NB4 (cell line): ENCODE measurements at regions not wholly inside any gene's neighbourhood (a gene's known extent, or its start where the extent isn't known, plus 50 kb on each side); places are given as distances from the start of the nearest gene placed in this dataset.

Experiments
- DNase-seq: peaks from one replicate; pipeline ENCODE4 v3.0.0; 2010; ENCODE audit warnings: low read depth
- H3K4me3 ChIP-seq: one replicate; pipeline ENCODE4 v1.5.1; 2011; ENCODE audit warnings: mild to moderate bottlenecking, low read depth, low read length, moderate library complexity
- CTCF ChIP-seq: IDR thresholded peaks from one replicate; pipeline ENCODE4 v1.5.1; 2012; ENCODE audit warnings: low read depth, low read length
- MAX ChIP-seq: IDR thresholded peaks from 2 replicates; pipeline ENCODE4 v1.6.1; 2011; ENCODE audit warnings: low read depth, low read length
- MYC ChIP-seq: IDR thresholded peaks from 2 replicates; pipeline ENCODE4 v1.6.1; 2011; ENCODE audit warnings: low read depth, low read length
- POLR2A ChIP-seq: IDR thresholded peaks from 2 replicates; pipeline ENCODE4 v1.6.1; 2011; ENCODE audit warnings: mild to moderate bottlenecking; ENCODE audit not compliant: insufficient read length; ENCODE audit errors: extremely low read depth

GRCh38 chr11:45089676-45090499 is 56.6 kb upstream of the PRDM11 start:
- peak; percentile 74 for TF ChIP-seq MAX
- peak; percentile 46 for TF ChIP-seq CTCF
- TF ChIP-seq POLR2A = no peak
- peak; percentile 50; the same call in 1 of the 2 replicates for TF ChIP-seq MYC
- H3K4me3 ChIP-seq = no peak overlapping the region
- DNase-seq = peak; percentile 88

- TF ChIP-seq MAX (no peak), CTCF (no peak), MYC (no peak), POLR2A (no peak)
- DNase-seq = no peak
Measured at GRCh38 chr11:45090607-45091006, 55.8 kb upstream of the PRDM11 start.

GRCh38 chr11:45091563-45092403 is 54.7 kb upstream of the PRDM11 start:
- TF ChIP-seq MAX = peak; percentile 23; the same call in 1 of the 2 replicates
- no peak for TF ChIP-seq CTCF
- DNase-seq = peak; percentile 66
- H3K4me3 ChIP-seq = no peak overlapping the region

More at GRCh38 chr11:45090607-45091006, 55.8 kb upstream of the PRDM11 start:
- no peak overlapping the region for H3K4me3 ChIP-seq

- peak; percentile 79 for DNase-seq
- TF ChIP-seq MAX (no peak), CTCF (no peak), MYC (no peak), POLR2A (no peak)
- H3K4me3 ChIP-seq = no peak overlapping the region
Measured at GRCh38 chr11:45092404-45092785, 54.0 kb upstream of the PRDM11 start.

- DNase-seq = peak; percentile 96
- peak overlapping the region; percentile 11 for H3K4me3 ChIP-seq
- peak; percentile 90 for TF ChIP-seq MYC
- peak; percentile 93 for TF ChIP-seq MAX
- no peak for TF ChIP-seq POLR2A
- TF ChIP-seq CTCF = no peak
Measured at GRCh38 chr11:45092901-45093760, 53.3 kb upstream of the PRDM11 start.
